HG03139 (cell line): ENCODE measurements at regions not wholly inside any gene's neighbourhood (a gene's known extent, or its start where the extent isn't known, plus 50 kb on each side); places are given as distances from the start of the nearest gene placed in this dataset.

Experiments
- ATAC-seq: cut with Tn5 transposase; IDR thresholded peaks from one replicate; pipeline ENCODE4 v1.9.1; 2021; ENCODE audit not compliant: unreplicated experiment

DNA sequence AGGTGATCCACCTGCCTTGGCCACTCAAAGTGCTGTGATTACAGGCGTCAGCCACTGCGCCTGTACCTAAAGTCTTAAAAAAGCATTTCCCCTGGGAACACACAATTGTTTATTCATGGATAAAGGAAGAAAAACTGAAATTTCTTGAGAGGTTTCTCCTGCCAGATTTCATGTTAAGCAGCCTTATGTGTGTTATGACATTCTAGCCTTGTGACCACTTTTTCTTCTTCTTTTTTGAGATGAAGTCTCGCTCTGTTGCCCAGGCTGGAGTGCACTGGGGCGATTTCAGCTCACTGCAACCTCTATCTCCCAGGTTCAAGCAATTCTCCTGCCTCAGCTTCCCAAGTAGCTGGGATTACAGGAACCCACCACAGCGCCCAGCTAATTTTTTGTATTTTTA is 57.8 kb upstream of the PLAC8 start:
- ATAC-seq: no peak

GRCh38 chr4:83171436-83172039 is 57.0 kb upstream of the PLAC8 start:
- no peak for ATAC-seq

DNA sequence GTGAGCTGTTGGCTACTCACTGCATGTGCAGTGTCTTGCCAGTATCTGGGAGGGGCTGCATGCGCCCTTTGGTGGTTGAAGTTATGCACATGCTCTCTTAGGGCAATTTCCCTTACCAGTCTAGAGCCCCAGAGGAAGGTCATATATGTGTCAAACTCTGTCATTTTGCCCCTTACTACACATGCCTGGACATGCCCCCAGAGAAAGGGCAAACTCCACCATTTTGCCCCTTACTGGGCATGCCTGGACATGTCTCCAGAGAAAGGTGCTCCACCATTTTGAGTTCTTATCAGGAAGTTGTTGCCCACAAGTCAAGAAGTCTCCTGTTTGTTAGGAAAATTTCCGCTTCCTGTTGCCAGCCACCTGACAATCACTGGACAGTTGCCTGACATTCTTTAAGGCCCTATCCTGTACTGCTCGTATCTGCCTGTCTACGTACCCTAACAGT is 56.4 kb upstream of the PLAC8 start:
- no peak for ATAC-seq
